KOPT-K1 (cell line): ENCODE measurements at regions not wholly inside any gene's neighbourhood (a gene's known extent, or its start where the extent isn't known, plus 50 kb on each side); places are given as distances from the start of the nearest gene placed in this dataset.

ENCODE experiments used
- H3K27ac ChIP-seq: fragments of 200-600 bp; sonication (generic); 2 replicates; pipeline ENCODE4 v1.5.1; 2016; ENCODE audit warnings: antibody characterized with exemption, mild to moderate bottlenecking, low read depth, low read length; ENCODE audit not compliant: poor library complexity, severe bottlenecking
- H3K36me3 ChIP-seq: fragments of 200-600 bp; sonication (generic); 2 replicates; pipeline ENCODE4 v1.5.1; 2017; ENCODE audit warnings: antibody characterized with exemption, mild to moderate bottlenecking, low read length, moderate library complexity; ENCODE audit not compliant: insufficient read depth
- H3K9me3 ChIP-seq: fragments of 200-600 bp; sonication (generic); 2 replicates; pipeline ENCODE4 v1.5.1; 2017; ENCODE audit warnings: antibody characterized with exemption, low read length, mild to moderate bottlenecking; ENCODE audit not compliant: insufficient read depth, poor library complexity, severe bottlenecking

GRCh38 chr3:104887619-104888018, 479.1 kb upstream of the ALCAM start:
- H3K36me3 ChIP-seq: no peaks in the 10 kb centered on the region
- no peaks in the 10 kb centered on the region for H3K9me3 ChIP-seq
- no peak overlapping the region for H3K27ac ChIP-seq

- Histone ChIP-seq H3K36me3 (no peaks in the 10 kb centered on the region), H3K27ac (no peak overlapping the region)
Observed at GRCh38 chr3:104892044-104892443, 474.7 kb upstream of the ALCAM start.

GRCh38 chr3:104896624-104897023, 470.1 kb upstream of the ALCAM start:
- Histone ChIP-seq H3K36me3 (no peaks in the 10 kb centered on the region), H3K27ac (no peak overlapping the region), H3K9me3 (no peaks in the 10 kb centered on the region)

More at GRCh38 chr3:104892044-104892443, 474.7 kb upstream of the ALCAM start:
- H3K9me3 ChIP-seq: no peaks in the 10 kb centered on the region

GRCh38 chr3:104901396-104901795, 465.3 kb upstream of the ALCAM start:
- Histone ChIP-seq H3K36me3 (no peaks in the 10 kb centered on the region), H3K27ac (no peak overlapping the region), H3K9me3 (no peaks in the 10 kb centered on the region)

GRCh38 chr3:104903064-104903463, 463.6 kb upstream of the ALCAM start:
- Histone ChIP-seq H3K36me3 (no peaks in the 10 kb centered on the region), H3K27ac (no peak overlapping the region), H3K9me3 (no peaks in the 10 kb centered on the region)

GRCh38 chr3:104906001-104906639, 460.6 kb upstream of the ALCAM start:
- no peaks in the 10 kb centered on the region for H3K9me3 ChIP-seq

GRCh38 chr3:104907507-104907906, 459.2 kb upstream of the ALCAM start:
- no peaks in the 10 kb centered on the region for H3K9me3 ChIP-seq
- H3K36me3 ChIP-seq: no peaks in the 10 kb centered on the region
- H3K27ac ChIP-seq: no peak overlapping the region

More at GRCh38 chr3:104906001-104906639, 460.6 kb upstream of the ALCAM start:
- H3K36me3 ChIP-seq: no peaks in the 10 kb centered on the region
- H3K27ac ChIP-seq: no peak overlapping the region

GRCh38 chr3:104908761-104909160, 457.9 kb upstream of the ALCAM start:
- no peaks in the 10 kb centered on the region for H3K9me3 ChIP-seq
- H3K27ac ChIP-seq: no peak overlapping the region
- H3K36me3 ChIP-seq: no peaks in the 10 kb centered on the region

GRCh38 chr3:104909198-104909597, 457.5 kb upstream of the ALCAM start:
- no peak overlapping the region for H3K27ac ChIP-seq

GRCh38 chr3:104909721-104910120, 457.0 kb upstream of the ALCAM start:
- no peaks in the 10 kb centered on the region for H3K36me3 ChIP-seq
- H3K9me3 ChIP-seq: no peaks in the 10 kb centered on the region
- no peak overlapping the region for H3K27ac ChIP-seq

More at GRCh38 chr3:104909198-104909597, 457.5 kb upstream of the ALCAM start:
- Histone ChIP-seq H3K9me3 (no peaks in the 10 kb centered on the region), H3K36me3 (no peaks in the 10 kb centered on the region)

- no peaks in the 10 kb centered on the region for H3K36me3 ChIP-seq
- H3K9me3 ChIP-seq: no peaks in the 10 kb centered on the region
- H3K27ac ChIP-seq: no peak overlapping the region
Observed at GRCh38 chr3:104911376-104911775, 455.3 kb upstream of the ALCAM start.

GRCh38 chr3:104916971-104917370, 449.7 kb upstream of the ALCAM start:
- no peak overlapping the region for H3K27ac ChIP-seq
- no peaks in the 10 kb centered on the region for H3K36me3 ChIP-seq
- H3K9me3 ChIP-seq: no peaks in the 10 kb centered on the region

- Histone ChIP-seq H3K27ac (no peak overlapping the region), H3K9me3 (no peaks in the 10 kb centered on the region), H3K36me3 (no peaks in the 10 kb centered on the region)
Observed at GRCh38 chr3:104920512-104920911, 446.2 kb upstream of the ALCAM start.

- H3K27ac ChIP-seq: no peak overlapping the region
- no peaks in the 10 kb centered on the region for H3K36me3 ChIP-seq
- H3K9me3 ChIP-seq: no peaks in the 10 kb centered on the region
Observed at GRCh38 chr3:104933972-104934371, 432.7 kb upstream of the ALCAM start.

GRCh38 chr3:104935613-104936012, 431.1 kb upstream of the ALCAM start:
- H3K9me3 ChIP-seq: no peaks in the 10 kb centered on the region
- H3K36me3 ChIP-seq: no peaks in the 10 kb centered on the region
- no peak overlapping the region for H3K27ac ChIP-seq

- Histone ChIP-seq H3K9me3 (no peaks in the 10 kb centered on the region), H3K27ac (no peak overlapping the region), H3K36me3 (no peaks in the 10 kb centered on the region)
Observed at GRCh38 chr3:104939196-104939595, 427.5 kb upstream of the ALCAM start.
